Colon (tissue), 2 donors: ENCODE measurements at regions not wholly inside any gene's neighbourhood (a gene's known extent, or its start where the extent isn't known, plus 50 kb on each side); places are given as distances from the start of the nearest gene placed in this dataset.

Source experiments
- FAIRE-seq: peaks from 2 replicates; lab custom pipeline; 2012; peaks lifted over from hg19 to GRCh38; lab: Jason Lieb, UNC
- donor health status: control.
- donor health status: control.

DNA sequence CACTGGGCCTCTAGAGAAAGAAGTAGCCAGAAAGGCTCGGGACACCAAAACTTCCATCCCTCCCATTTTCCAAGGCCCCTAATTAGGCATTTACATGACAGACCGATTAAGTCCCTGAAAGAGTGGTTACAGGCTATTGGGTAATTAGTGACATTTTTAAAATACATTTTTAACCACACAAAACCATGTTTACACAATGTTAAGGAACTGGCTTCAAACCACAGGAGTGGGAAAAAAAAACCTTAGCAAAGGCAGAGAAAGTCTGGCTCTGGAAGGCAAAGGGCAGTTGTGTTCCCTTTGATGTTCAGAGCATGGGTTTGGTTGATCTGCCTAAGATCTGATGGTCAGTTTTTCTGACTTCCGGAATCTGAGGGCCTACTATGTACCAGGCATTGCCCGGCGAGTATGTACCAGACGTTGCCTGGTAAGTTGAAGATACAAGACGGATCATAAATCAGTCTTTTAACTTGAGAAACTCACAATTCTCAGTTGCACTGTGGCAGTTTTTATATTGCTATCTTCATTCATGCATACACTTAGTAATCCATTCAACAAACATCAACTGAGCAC is 576.5 kb downstream of the MED13L start:
- FAIRE-seq: no peak

- FAIRE-seq: no peak
These were observed 577.4 kb downstream of the MED13L start for GRCh38 chr12:115700081-115700480.

DNA sequence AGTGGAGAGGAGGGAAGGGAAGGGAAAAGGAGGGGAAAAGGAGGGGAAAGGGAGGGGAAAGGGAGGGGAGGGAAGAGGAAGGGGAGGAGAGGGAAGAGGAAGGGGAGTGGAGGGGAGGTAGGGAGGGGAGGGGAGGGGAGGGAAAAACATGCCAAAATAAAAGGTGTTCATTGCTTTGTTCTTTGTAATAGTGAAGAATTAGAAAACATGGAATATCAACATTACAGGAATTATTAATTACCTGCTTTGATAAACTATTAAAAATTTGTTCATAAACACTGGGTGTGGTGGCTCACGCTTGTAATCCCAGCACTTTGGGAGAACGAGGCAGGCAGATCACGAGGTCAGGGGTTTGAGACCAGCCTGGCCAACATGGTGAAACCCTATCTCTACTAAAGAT is 579.2 kb downstream of the MED13L start:
- FAIRE-seq: no peak

GRCh38 chr12:115697340-115697739 is 580.2 kb downstream of the MED13L start:
- FAIRE-seq: no peak

DNA sequence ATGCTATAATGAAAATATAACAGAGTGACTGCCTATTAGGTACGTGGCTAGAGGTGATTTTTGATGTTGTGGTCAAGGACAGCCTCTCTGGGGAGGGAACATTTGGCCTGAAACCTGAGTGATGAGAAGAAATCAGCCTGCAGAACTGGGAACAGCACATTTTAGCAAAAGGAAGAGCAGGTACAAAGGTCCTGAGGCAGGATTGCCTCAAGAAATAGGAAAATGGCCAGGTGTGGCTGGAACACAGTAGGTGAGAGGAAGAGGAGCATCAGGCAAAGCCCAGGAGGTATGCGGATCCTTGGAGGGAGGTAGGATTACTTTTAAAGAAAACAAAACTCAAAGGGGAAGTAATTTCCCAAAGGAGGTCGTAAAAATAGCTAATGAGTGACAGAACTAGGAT is 582.9 kb downstream of the MED13L start:
- no peak for FAIRE-seq

DNA sequence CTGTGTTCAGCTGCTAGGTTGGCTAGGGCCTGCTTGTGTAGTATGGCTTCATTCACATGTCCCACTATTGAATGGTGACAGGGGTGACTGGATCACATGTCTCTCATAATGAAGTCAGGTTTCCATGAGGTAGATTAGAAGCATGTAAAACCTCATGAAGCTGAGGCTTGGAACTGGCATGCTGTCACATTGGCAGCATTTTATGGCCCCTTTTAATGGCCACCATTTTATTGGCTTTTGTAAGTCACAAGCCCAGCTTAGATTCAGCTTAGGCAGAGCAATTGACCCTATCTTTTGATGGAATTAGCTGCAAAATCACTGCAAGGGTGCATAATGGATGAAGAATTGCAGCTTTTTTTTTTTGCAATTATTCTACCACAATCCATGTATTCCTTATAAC is 583.5 kb downstream of the MED13L start:
- no peak for FAIRE-seq

GRCh38 chr12:115691123-115691522 is 586.4 kb downstream of the MED13L start:
- no peak for FAIRE-seq

DNA sequence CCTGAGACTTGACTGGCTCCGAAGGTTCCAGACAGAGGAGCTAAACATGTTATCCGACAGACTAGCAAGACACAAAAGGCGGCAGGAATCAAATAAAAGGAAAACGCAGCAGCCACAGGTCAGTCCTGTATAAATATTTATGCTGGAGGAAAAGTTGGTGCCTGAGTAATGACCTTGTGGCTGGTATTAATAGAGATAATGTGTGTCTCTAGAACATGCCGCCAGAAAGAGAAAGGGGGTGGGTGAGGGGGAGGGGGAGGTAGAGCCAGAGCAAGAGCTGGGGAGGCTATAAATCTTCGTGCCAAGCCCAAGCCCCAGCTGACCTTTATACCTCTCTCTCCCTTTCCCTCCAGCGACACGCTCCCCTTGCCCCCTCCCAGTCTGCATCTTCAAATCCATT is 590.4 kb downstream of the MED13L start:
- no peak for FAIRE-seq

GRCh38 chr12:115683240-115683780 is 594.2 kb downstream of the MED13L start:
- FAIRE-seq: no peak

GRCh38 chr12:115680967-115681366 is 596.5 kb downstream of the MED13L start:
- no peak for FAIRE-seq

- no peak for FAIRE-seq
These were observed 604.9 kb downstream of the MED13L start for GRCh38 chr12:115672506-115673080.

DNA sequence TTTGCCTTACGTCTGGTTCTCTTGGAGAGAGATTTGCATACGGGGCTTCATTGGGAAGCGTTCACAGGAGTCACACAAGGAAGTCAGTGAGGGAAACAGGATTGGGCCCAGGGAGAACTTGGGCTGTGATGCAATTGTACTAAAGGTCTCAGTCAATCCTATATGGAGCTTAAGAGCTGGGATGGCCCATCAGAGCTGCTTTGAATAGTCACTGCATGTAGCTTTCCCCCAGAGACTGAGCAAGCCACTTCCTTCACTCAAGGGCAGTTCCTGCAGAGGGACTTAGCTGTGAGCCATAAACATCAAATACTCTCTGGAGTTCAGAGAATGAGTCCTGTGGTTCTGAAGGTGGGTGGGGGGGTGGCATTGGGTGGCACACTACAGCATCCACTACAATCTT is 605.4 kb downstream of the MED13L start:
- FAIRE-seq: no peak

DNA sequence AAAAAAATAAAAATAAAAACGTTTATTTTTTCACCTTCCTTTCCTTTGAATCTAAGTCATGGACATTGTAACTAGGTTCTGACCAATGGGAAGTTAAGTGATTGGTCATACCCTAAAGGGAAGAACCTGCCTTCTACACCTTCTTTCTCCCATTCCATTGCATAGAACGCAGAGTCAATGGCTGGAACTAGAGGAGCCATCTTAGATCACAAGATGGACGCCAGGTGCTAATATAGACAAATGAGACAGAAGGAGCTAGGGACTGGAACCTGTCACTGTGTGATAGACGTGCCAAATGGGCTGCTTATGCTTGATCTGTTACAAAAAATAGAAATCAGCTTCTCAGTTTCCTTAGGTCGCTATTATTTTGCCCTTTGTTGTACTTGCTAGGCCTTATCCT is 606.6 kb downstream of the MED13L start:
- no peak for FAIRE-seq

- FAIRE-seq: no peak
These were observed 610.4 kb downstream of the MED13L start for GRCh38 chr12:115667116-115667515.

GRCh38 chr12:115666168-115666567 is 611.3 kb downstream of the MED13L start:
- no peak for FAIRE-seq

GRCh38 chr12:115661112-115661511 is 616.4 kb downstream of the MED13L start:
- FAIRE-seq: no peak

DNA sequence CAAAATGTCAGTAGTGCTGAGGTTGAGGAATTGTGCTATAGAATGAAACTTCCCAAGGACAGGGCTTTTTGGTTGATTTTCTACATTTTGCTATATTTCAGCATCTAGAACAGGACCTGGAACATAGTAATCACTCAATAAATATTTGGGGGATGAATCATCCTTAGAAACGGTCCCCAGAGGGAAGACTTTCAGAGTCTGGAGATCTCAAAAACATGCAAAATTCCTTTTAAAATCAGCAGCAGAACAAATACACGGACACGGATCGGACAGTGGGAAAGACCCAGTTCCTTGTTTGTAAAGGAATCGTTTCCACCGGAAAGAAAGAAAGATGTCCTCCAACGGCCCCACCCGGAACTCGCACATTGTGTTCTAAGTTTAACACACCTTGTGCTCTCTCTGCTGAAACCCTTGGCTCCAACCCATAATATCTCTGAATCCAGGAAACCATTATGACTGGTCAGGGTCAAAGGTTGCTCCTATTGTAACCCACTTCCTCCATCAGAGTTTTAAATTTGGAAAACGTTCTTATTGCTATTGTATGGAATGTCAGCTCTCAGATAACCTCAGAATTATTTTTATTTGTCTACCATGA is 617.2 kb downstream of the MED13L start:
- FAIRE-seq: no peak

DNA sequence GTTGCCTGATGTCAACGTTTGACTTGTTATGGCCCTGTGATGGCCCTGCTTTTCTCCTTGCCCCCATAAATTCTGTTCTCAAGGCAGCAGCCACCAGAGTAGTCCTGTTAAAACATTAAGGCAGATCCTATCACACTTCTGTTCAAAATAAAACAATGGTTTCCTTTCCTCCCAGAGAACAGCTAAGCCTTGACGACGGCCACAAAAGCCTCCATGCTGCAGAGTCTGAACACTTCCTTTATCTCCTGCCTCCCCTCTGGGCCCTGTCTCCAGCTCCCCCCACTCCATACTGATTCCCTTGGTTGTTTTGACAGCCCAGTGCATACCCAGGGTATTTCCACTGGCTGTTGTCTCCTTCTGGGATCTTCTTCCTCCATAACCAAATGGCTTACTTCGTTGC is 618.1 kb downstream of the MED13L start:
- no peak for FAIRE-seq

- no peak for FAIRE-seq
These were observed 620.1 kb downstream of the MED13L start for GRCh38 chr12:115657081-115658013.

GRCh38 chr12:115650026-115650425 is 627.5 kb downstream of the MED13L start:
- no peak for FAIRE-seq

GRCh38 chr12:115648463-115648862 is 629.0 kb downstream of the MED13L start:
- FAIRE-seq: no peak

GRCh38 chr12:115646210-115646609 is 631.3 kb downstream of the MED13L start:
- no peak for FAIRE-seq

- FAIRE-seq: no peak
These were observed 636.6 kb downstream of the MED13L start for GRCh38 chr12:115640929-115641328.
